ENCODE measurements at regions not wholly inside any gene's neighbourhood (a gene's known extent, or its start where the extent isn't known, plus 50 kb on each side); places are given as distances from the start of the nearest gene placed in this dataset.

GRCh38 chr13:29909081-29909730 is 58.8 kb upstream of the UBL3 start:
- H3K4me1 ChIP-seq (ENCODE audit: insufficient read depth): peaks cover 3% of the 10 kb centered on the region
- H3K4me3 ChIP-seq: no peak overlapping the region
- H3K27ac ChIP-seq: no peak overlapping the region
- H3K9me3 ChIP-seq: no peaks in the 10 kb centered on the region
- no peaks in the 10 kb centered on the region for H3K27me3 ChIP-seq
- intact Hi-C loops (cut with DNase I): no loop called here
- DNase-seq: no peak
- TF ChIP-seq POLR2A (IDR thresholded peaks at IDR 0.05) (no peak), EP300 (IDR thresholded peaks at IDR 0.05) (no peak)
- TF ChIP-seq, protein P1, sequence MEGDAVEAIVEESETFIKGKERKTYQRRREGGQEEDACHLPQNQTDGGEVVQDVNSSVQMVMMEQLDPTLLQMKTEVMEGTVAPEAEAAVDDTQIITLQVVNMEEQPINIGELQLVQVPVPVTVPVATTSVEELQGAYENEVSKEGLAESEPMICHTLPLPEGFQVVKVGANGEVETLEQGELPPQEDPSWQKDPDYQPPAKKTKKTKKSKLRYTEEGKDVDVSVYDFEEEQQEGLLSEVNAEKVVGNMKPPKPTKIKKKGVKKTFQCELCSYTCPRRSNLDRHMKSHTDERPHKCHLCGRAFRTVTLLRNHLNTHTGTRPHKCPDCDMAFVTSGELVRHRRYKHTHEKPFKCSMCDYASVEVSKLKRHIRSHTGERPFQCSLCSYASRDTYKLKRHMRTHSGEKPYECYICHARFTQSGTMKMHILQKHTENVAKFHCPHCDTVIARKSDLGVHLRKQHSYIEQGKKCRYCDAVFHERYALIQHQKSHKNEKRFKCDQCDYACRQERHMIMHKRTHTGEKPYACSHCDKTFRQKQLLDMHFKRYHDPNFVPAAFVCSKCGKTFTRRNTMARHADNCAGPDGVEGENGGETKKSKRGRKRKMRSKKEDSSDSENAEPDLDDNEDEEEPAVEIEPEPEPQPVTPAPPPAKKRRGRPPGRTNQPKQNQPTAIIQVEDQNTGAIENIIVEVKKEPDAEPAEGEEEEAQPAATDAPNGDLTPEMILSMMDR (IDR thresholded peaks at IDR 0.05): no peak
- 86 to 93% (median 89%) methylated on average over 11 of the region's 11 CpGs for WGBS, 3 donors
- no peaks in the 10 kb centered on the region for H3K36me3 ChIP-seq

DNA sequence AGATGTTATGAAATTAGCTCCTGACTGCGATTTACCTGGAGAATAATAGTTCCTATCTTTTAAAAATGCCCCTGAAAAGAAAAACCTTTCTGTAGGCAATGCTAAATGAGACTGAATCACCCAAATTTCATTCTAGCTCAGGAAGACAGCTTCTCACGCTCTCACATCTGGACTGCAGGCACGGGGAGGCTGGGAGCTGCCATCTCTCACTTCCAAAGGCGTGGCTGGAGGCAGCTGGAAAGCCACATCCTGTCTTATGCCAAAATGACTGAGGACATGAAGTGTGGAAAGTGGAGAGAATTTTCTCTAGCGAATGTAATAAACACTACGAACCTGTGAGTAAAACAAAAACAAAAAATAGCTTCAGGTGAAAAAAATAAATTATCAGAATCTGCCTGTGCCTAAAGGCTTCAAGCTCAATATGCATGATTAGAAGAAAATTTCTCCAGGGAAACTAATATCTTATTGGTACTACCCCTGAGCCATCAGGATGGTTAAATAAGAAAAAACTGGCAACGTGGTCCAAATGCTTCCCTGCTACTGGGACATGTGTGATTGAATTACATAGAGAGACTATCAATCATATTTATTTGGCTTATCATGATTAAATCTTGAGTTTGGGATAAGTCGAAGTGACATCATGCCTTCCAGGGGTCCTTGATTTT is 58.1 kb upstream of the UBL3 start:
- H3K4me3 ChIP-seq: no peak overlapping the region
- H3K27ac ChIP-seq: no peak overlapping the region
- no peaks in the 10 kb centered on the region for H3K27me3 ChIP-seq
- peaks cover 2% of the 10 kb centered on the region for H3K4me1 ChIP-seq (ENCODE audit: insufficient read depth)
- WGBS, 3 donors: 63 to 67% (median 66%) methylated on average over 8 of the region's 8 CpGs
- TF ChIP-seq POLR2A (IDR thresholded peaks at IDR 0.05): no peak
- TF ChIP-seq, protein P1 (IDR thresholded peaks at IDR 0.05): no peak
- TF ChIP-seq EP300 (IDR thresholded peaks at IDR 0.05): no peak
- DNase-seq: no peak
- no peaks in the 10 kb centered on the region for H3K9me3 ChIP-seq
- H3K36me3 ChIP-seq: no peaks in the 10 kb centered on the region
- intact Hi-C loops (cut with DNase I): no loop called here

GRCh38 chr13:29907670-29908069 is 57.3 kb upstream of the UBL3 start:
- TF ChIP-seq POLR2A (IDR thresholded peaks at IDR 0.05) (no peak), EP300 (IDR thresholded peaks at IDR 0.05) (no peak)
- Histone ChIP-seq H3K4me1 (ENCODE audit: insufficient read depth) (peaks cover 2% of the 10 kb centered on the region), H3K27me3 (no peaks in the 10 kb centered on the region), H3K27ac (no peak overlapping the region), H3K9me3 (no peaks in the 10 kb centered on the region), H3K4me3 (no peak overlapping the region), H3K36me3 (no peaks in the 10 kb centered on the region)
- DNase-seq: no peak
- 93 to 96% (median 94%) methylated on average over 8 of the region's 8 CpGs for WGBS, 3 donors
- intact Hi-C loops (cut with DNase I): no loop called here

DNA sequence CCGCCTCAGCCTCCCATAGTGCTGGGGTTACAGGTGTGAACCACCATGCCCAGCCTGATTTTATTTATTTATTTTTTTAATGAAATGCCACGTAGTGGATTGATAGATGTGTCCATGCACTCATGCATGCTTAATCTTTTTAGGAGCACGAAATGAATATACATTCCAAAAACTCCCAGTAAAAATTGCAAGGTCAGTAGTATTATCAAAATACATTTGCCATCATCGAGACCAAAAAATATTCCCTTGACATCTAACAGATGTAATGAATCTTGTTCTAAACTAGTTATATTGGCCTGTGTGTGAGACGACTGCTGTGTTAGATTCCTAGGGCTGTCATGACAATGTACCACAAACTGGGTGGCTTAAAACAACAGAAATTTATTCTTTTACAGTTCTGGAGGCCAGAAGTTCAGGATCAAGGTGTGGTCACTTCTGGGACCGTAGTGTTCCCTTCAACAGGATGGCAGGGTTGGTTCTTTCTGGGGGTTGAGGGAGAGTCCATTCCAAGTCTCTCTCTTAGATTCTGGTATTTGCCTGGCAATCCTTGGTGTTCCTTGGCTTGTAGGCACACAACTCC is 56.1 kb upstream of the UBL3 start:
- intact Hi-C loops (cut with DNase I): no loop called here
- Histone ChIP-seq H3K4me1 (ENCODE audit: insufficient read depth) (peaks cover 2% of the 10 kb centered on the region), H3K9me3 (no peaks in the 10 kb centered on the region), H3K36me3 (no peaks in the 10 kb centered on the region), H3K4me3 (no peak overlapping the region), H3K27ac (no peak overlapping the region), H3K27me3 (no peaks in the 10 kb centered on the region)
- 61 to 78% (median 64%) methylated on average over 6 of the region's 6 CpGs for WGBS, 3 donors
- no peak for DNase-seq
- TF ChIP-seq, protein P1 (IDR thresholded peaks at IDR 0.05): no peak
- no peak for TF ChIP-seq POLR2A (IDR thresholded peaks at IDR 0.05)
- TF ChIP-seq EP300 (IDR thresholded peaks at IDR 0.05): no peak

- H3K4me1 ChIP-seq (ENCODE audit: insufficient read depth): peaks cover 2% of the 10 kb centered on the region
- WGBS, 3 donors: 38 to 55% (median 45%) methylated on average over 3 of the region's 3 CpGs
- no peak overlapping the region for H3K4me3 ChIP-seq
- TF ChIP-seq EP300 (IDR thresholded peaks at IDR 0.05) (no peak), POLR2A (IDR thresholded peaks at IDR 0.05) (no peak)
- TF ChIP-seq, protein P1 (IDR thresholded peaks at IDR 0.05): no peak
- DNase-seq: no peak
- H3K36me3 ChIP-seq: no peaks in the 10 kb centered on the region
- no peaks in the 10 kb centered on the region for H3K27me3 ChIP-seq
- H3K27ac ChIP-seq: no peak overlapping the region
- H3K9me3 ChIP-seq: no peaks in the 10 kb centered on the region
- intact Hi-C loops (cut with DNase I): no loop called here
These were observed 55.4 kb upstream of the UBL3 start for GRCh38 chr13:29905845-29906244.
